Natural killer cell (primary cell): ENCODE measurements at regions not wholly inside any gene's neighbourhood (a gene's known extent, or its start where the extent isn't known, plus 50 kb on each side); places are given as distances from the start of the nearest gene placed in this dataset.
"Not testable (repeated sequence)": the region's sequence is repeated elsewhere in the genome, so short reads cannot be mapped to it uniquely, and the experiment has no call there.

Experiments
- ATAC-seq, 3 donors: fragments of 150-1000 bp in 2 of 3; fragments of 200-7000 bp in 1 of 3; cut with Tn5 transposase; 1 replicate in 1 of 3; 2 replicates in 2 of 3; pipeline ENCODE4 v1.10.0; 2021; ENCODE audit warnings: mild to moderate bottlenecking in 2 of 3, moderate library complexity in 2 of 3
- DNase-seq, 2 donors: peaks; one replicate each; pipeline versions ENCODE4 v3.0.0 to v3.0.0-alpha.2; 2013 to 2021; ENCODE audit warnings: mixed read lengths in 1 of 2
- H3K27ac ChIP-seq: one replicate; pipeline ENCODE4 v1.5.1; 2013; ENCODE audit warnings: mild to moderate bottlenecking, low read length
- H3K27me3 ChIP-seq: one replicate; pipeline ENCODE4 v1.6.1; 2013; ENCODE audit warnings: low read length; ENCODE audit not compliant: control insufficient read depth, insufficient read depth
- H3K36me3 ChIP-seq: one replicate; pipeline ENCODE4 v1.6.1; 2013; ENCODE audit warnings: low read length; ENCODE audit not compliant: control insufficient read depth, insufficient read depth
- H3K4me1 ChIP-seq: one replicate; pipeline ENCODE4 v1.6.1; 2013; ENCODE audit warnings: low read length; ENCODE audit not compliant: control insufficient read depth, insufficient read depth
- H3K4me3 ChIP-seq: one replicate; pipeline ENCODE4 v1.5.1; 2013; ENCODE audit warnings: low read length
- H3K9me3 ChIP-seq: one replicate; pipeline ENCODE4 v1.6.1; 2013; ENCODE audit warnings: low read length; ENCODE audit not compliant: control insufficient read depth, insufficient read depth
- H3K27ac Mint-ChIP-seq, 2 donors: one replicate each; pipeline ENCODE4 v1.8.0; 2022; ENCODE audit warnings: mild to moderate bottlenecking in 2 of 2, mixed read lengths in 2 of 2, moderate library complexity in 1 of 2
- H3K27me3 Mint-ChIP-seq, 2 donors: one replicate each; pipeline ENCODE4 v1.8.0; 2022; ENCODE audit warnings: low read depth in 2 of 2, mixed read lengths in 2 of 2
- H3K36me3 Mint-ChIP-seq: one replicate; pipeline ENCODE4 v1.8.0; 2022; ENCODE audit warnings: mixed read lengths
- H3K4me1 Mint-ChIP-seq, 2 donors: one replicate each; pipeline ENCODE4 v1.8.0; 2022; ENCODE audit warnings: mixed read lengths in 2 of 2
- H3K4me3 Mint-ChIP-seq: one replicate; pipeline ENCODE4 v1.8.0; 2022; ENCODE audit warnings: mild to moderate bottlenecking, moderate library complexity, mixed read lengths
- H3K9me3 Mint-ChIP-seq, 2 donors: one replicate each; pipeline ENCODE4 v1.8.0; 2022; ENCODE audit warnings: mixed read lengths in 2 of 2
- CTCF ChIP-seq: fragments of 200-600 bp; IDR thresholded peaks from one replicate; pipeline ENCODE4 v1.8.0; 2022; ENCODE audit warnings: antibody characterized with exemption
- WGBS: methylation state at CpG from one replicate; pipeline ENCODE4 v1.1.7; 2013; ENCODE audit warnings: missing lambda C conversion rate; ENCODE audit not compliant: insufficient coverage; 5-methylcytosine and 5-hydroxymethylcytosine counted together
- intact Hi-C: fragments of 100-400 bp; cut with micrococcal nuclease; formaldehyde crosslinking; loops from one replicate; pipeline ENCODE4 v1.14.2; 2022

GRCh38 chr7:153412824-153413198 lies 639.4 kb upstream of the DPP6 start:
- H3K27ac Mint-ChIP-seq, H3K27ac ChIP-seq, intact Hi-C loops, H3K4me1 ChIP-seq, H3K4me1 Mint-ChIP-seq, H3K27me3 Mint-ChIP-seq, H3K36me3 Mint-ChIP-seq, H3K4me3 Mint-ChIP-seq, H3K36me3 ChIP-seq, H3K4me3 ChIP-seq, H3K27me3 ChIP-seq, ATAC-seq, DNase-seq: not testable (repeated sequence)
- H3K9me3 ChIP-seq = peaks cover 19% of the 10 kb centered on the region
- 95% methylated on average over 16 of the region's 16 CpGs for WGBS
- peaks cover 17 to 25% of the 10 kb centered on the region in 2 donors for H3K9me3 Mint-ChIP-seq

GRCh38 chr7:153413199-153413539 lies 639.0 kb upstream of the DPP6 start:
- DNase-seq (no peak), ATAC-seq (no peak)
- H3K4me3 Mint-ChIP-seq = no peak overlapping the region
- Histone ChIP-seq H3K9me3 (peaks cover 19% of the 10 kb centered on the region), H3K36me3 (no peaks in the 10 kb centered on the region), H3K27ac (no peak overlapping the region), H3K4me1 (no peaks in the 10 kb centered on the region), H3K27me3 (no peaks in the 10 kb centered on the region), H3K4me3 (no peak overlapping the region)
- H3K27ac Mint-ChIP-seq = no peak overlapping the region
- no peak for TF ChIP-seq CTCF
- no peaks in the 10 kb centered on the region for H3K27me3 Mint-ChIP-seq
- H3K4me1 Mint-ChIP-seq = no peaks in the 10 kb centered on the region
- WGBS = 89% methylated on average over 10 of the region's 12 CpGs
- peaks cover 7% of the 10 kb centered on the region for H3K36me3 Mint-ChIP-seq
- intact Hi-C loops = no loop called here
- peaks cover 16 to 27% of the 10 kb centered on the region in 2 donors for H3K9me3 Mint-ChIP-seq

GRCh38 chr7:153413540-153414287 lies 638.5 kb upstream of the DPP6 start:
- Mint-ChIP-seq H3K4me1 (no peaks in the 10 kb centered on the region), H3K9me3 (peaks cover 17 to 32% of the 10 kb centered on the region in 2 donors), H3K4me3 (no peak overlapping the region), H3K27me3 (no peaks in the 10 kb centered on the region), H3K36me3 (peaks cover 7% of the 10 kb centered on the region), H3K27ac (no peak overlapping the region)
- no peak for DNase-seq
- H3K27me3 ChIP-seq = no peaks in the 10 kb centered on the region
- H3K4me1 ChIP-seq = no peaks in the 10 kb centered on the region
- ATAC-seq = no peak
- whole genome bisulfite sequencing = 94% methylated on average over 28 of the region's 28 CpGs
- peaks cover 19% of the 10 kb centered on the region for H3K9me3 ChIP-seq
- no peaks in the 10 kb centered on the region for H3K36me3 ChIP-seq
- no peak for TF ChIP-seq CTCF
- H3K27ac ChIP-seq = no peak overlapping the region
- intact Hi-C loops = no loop called here
- no peak overlapping the region for H3K4me3 ChIP-seq

GRCh38 chr7:153414288-153414629 lies 637.9 kb upstream of the DPP6 start:
- no peak overlapping the region for H3K4me3 Mint-ChIP-seq
- no peaks in the 10 kb centered on the region for H3K27me3 Mint-ChIP-seq
- no peak overlapping the region for H3K4me3 ChIP-seq
- H3K27ac Mint-ChIP-seq = no peak overlapping the region
- peaks cover 7% of the 10 kb centered on the region for H3K36me3 Mint-ChIP-seq
- H3K27me3 ChIP-seq = no peaks in the 10 kb centered on the region
- intact Hi-C loops = no loop called here
- no peak for DNase-seq
- peaks cover 18 to 37% of the 10 kb centered on the region in 2 donors for H3K9me3 Mint-ChIP-seq
- ATAC-seq = no peak
- no peaks in the 10 kb centered on the region for H3K4me1 Mint-ChIP-seq
- no peak overlapping the region for H3K27ac ChIP-seq
- no peaks in the 10 kb centered on the region for H3K36me3 ChIP-seq
- peaks cover 19% of the 10 kb centered on the region for H3K9me3 ChIP-seq
- no peak for TF ChIP-seq CTCF
- no peaks in the 10 kb centered on the region for H3K4me1 ChIP-seq
